Activated naive CD8-positive, alpha-beta T cell treated with anti-CD3 and anti-CD28 coated beads, Interleukin-2, amount 50 U/mL, for 16 hours (primary cell): ENCODE measurements at regions not wholly inside any gene's neighbourhood (a gene's known extent, or its start where the extent isn't known, plus 50 kb on each side); places are given as distances from the start of the nearest gene placed in this dataset.

Experiments
- DNase-seq: peaks from one replicate; pipeline ENCODE4 v3.0.0-alpha.2; 2020; ENCODE audit warnings: low read depth, low spot score

DNA sequence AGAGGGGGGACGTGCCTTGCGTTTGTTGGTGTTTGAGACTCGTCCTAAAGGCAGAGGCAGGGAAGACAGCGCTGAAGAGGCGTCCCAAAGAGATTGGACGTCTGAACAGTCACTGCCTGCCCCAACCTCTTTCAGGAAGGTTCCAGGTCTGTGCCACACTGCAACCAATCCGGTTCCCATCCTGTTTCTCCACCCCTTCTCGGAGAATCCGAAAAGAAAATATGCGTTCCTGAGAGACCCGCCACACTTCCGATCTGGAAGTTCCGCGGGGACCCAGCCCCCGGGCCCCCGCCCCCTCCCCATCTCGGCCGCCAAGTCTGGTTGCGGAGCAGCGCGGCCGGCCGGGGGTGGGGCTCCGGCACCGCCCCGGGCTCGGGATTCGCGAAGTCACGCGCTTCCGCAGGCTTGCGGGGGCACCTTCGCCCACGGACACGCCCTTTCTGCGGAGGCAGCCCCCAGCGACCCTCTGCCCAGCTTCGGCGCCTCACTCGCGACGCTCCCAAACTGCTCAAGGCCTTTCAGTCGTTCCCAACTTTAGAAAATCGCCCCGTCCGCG, 124.5 kb upstream of the DPYD start:
- no peak for DNase-seq

DNA sequence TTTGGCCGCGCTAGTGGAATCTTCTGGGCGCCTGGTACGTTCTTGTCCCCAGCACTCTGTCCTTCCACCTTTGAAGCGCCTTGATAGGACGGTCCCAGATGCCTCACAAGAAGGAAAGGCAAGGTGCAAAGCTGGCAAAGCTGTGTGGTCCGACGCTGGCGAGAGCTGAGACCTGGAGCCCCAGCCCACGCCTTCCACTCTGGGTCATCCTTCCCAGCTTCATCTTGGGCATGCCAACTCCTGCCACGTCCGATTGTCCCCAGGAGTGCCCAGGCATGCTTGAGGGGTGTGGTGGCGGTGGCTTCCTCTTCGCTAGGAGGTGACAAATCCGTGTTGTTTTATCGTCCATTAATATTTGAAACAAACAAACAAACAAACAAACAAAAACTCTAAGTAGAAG, 123.9 kb upstream of the DPYD start:
- no peak for DNase-seq

DNA sequence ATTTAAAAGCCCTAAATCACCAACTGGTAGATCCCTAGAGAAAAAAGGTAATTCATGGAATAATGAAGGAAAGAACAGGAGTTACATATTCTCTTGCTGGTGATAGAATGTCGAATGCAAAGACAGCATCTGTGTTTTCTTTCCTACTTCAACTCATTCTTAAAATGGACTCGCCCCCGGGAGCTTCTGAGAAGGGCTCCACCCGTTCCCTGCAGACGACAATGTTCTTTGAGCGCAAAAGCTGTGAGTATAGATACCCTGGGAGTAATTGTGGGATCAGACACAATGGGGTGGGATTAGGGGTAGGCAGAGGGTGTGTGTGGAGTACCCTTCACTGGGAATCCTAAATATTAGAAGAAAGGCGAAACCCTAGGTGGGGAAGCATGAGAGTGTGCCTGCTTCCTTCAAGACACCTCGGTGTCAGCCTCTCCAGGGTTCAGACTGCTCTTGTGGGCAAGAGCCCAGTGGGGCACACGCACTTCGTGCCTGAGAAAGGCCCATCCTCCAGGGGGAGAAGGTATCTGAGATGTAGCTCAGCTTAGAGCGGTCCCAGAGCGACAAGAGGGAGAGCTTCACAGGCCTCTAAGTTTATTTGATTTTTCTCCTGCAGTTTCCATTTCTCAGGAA, 123.3 kb upstream of the DPYD start:
- DNase-seq, result no peak

DNA sequence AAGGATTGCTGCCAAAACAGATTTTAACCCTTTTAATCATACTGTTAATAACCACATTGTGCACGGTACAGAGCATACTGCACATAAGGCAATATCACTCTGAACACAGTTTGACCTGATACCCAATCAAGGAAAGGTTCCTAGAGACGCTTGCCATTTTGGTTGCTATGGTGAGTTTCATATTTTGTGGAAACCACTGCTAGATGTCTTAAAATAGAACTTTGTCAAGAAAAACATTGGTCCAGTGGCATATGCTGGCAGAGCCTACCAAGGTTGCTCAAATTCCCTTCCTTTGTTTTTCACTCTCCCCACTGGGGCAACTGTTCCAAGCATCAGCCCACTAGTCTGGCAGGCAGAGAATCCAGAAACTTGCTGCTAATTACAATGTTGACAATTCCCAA, 114.8 kb upstream of the DPYD start:
- no peak for DNase-seq

DNA sequence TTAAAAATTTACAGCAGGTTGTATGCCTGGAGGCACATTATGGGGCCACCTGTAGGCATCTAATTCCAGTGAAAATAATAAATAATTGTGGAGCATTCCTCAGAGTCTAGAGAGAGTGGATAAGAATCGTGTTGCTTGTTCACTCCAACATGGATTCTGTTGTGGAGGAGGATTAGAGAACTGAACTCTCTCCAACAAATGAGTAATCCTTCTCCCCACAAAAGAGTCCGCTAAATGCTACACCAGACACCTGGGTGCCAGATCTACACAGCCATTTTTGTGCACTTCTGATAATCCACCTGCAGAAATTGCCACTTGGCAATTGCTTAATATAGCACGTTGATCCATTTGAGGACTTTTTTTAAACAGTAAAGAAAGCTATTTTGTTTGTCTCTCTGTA, 113.7 kb upstream of the DPYD start:
- no peak for DNase-seq

DNA sequence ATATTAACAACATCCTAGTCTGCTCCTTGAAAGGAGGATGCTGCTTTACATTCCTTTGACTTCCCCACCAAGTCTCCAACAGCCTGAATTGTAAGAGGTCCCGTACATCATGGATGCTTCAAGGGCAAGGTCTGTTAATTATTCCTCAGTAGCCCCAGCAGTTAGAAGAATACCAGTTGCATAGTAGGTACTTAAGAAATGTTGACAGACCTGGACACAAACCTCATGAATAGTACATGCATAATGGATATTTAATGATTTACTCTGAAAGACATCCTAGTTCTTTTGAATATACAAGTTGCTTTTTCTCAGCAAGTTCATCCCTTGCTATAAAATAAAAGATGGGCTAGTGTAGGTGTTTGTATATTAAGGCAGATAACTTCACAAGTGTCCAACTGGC, 112.1 kb upstream of the DPYD start:
- DNase-seq, result no peak

DNA sequence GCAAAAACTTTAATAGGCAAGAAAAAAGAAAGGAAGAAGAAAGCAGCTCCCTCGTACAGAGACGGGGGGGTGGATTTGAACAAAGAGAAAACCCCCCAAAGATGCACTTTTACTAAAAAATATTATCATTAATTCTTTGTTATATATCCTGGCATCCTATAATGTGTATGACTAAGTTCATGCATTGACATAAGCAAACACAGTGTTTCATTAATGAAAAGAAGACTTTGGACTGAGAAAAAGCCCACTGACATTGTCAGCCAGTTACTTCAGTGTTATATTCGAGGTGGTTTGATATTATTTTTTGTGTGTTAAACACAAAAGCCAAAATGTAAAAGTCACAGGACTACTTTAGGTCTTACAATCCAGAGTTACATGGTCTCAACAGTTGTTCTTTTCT, 110.1 kb upstream of the DPYD start:
- DNase-seq, result no peak

DNA sequence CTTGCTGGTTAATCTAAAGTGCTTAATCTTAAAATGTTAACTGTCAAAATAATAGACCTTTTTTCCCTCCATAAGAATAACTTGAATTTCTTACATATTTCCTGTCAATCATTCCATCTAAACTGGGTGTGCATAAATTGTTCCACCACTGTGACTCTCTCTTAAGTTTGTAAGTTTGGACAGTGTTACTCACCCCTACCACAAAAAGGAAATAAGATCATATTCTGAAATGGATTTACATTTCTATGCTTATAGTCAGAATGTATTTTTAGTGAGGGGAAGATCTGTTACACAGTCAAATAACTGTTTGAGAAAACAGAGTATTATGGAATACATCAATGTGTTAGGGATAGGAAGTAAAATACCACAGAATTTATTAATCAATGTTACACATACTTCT, 109.6 kb upstream of the DPYD start:
- no peak for DNase-seq

DNA sequence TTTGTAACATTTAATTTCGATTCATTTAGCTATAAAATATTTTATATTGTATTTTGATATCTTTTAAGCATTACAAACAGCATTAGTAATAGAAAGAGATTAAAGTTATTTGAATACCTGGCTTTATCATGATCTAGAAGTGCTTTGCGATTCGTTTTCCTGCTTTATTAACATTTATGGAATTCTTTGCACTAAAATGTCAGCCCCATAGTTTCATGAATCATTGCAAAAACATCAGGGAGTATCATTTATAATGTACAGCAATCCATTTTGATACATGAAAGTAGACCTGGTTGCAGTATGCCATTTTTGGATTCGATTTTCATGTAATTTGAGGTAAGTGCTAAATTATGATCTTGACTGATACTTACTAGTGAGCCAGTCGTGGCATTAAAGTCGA, 108.0 kb upstream of the DPYD start:
- DNase-seq, result no peak

DNA sequence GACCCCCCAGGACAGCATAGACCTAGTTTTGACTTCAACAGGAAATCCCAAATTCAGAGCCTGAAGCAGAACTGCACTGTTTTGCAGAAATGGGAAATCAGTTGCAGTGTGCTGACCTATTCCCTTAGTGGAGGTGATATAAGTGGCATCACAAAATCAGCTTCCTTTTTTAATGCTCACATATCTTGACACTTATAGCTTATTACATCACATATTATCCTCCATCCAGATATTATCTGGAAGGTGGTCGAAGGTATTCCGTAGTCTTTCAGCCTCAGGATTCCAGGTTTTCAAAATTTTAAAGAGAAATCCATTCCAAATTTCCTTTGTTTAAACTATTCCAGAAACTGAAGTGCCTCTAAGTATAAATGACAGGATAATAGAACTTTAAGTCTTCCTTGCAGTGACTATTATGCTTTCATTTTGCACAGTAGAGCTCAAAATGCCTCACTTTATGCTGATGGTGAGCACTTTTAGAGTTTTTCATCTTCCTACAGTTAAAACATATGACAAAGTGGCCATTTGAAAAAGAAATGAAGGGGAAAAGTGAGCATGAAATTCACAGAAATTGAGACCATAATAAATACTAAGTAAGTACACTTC, 106.4 kb upstream of the DPYD start:
- DNase-seq, result no peak

DNA sequence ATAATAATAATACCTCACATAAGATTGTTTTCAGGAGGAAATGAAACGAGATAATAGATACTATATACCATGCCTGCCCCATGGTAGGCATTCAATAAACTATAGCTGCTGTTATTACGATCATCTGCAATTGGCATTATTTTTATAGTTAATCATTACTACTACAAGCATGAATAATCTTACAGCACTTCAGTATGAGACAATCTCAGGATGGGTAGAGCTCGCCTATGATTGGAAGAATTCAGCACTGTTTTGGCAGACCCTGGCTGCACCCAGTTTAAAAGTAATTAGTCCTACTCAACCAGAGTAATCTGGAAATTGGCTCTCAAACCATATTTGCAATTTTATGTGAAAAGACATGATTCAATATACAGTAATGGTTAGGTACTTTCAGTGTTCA, 105.0 kb upstream of the DPYD start:
- no peak for DNase-seq

DNA sequence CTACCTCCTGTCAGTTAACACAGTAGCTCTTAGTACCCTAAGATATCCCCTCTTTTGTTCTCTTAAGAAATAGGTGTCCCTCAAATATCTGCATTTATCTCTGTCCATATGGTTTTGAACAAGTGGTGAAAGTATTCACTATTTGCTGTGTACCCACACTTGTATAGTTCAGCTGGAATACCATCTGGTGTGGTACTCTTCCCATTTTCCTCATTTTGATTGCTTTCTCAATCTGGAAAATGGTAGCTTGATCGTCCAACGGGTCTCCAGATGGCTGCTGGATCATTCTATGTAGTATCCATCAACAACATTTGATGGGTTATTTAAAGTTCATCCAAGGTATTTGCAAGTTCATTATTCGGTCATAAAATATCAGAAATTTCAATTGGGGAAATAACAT, 100.3 kb upstream of the DPYD start:
- DNase-seq, result no peak

DNA sequence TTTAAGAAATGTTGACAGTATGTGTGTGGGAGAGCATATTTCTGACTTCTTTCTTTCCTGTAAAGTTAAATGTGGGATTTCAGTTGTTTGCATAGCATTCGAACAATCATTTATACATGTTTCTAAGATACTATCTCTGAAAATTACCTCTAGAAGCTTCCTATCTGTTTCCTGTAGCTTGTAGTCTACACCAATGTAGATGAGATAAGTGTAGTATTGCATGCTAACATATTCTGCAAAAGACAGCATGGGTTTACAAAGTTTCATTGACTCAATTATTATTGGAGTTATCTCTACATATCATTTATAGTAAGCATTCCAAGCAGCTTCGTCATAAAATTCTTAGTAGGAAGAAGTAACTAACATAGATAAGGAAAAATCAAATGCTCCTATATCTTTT, 98.9 kb upstream of the DPYD start:
- DNase-seq, result no peak

DNA sequence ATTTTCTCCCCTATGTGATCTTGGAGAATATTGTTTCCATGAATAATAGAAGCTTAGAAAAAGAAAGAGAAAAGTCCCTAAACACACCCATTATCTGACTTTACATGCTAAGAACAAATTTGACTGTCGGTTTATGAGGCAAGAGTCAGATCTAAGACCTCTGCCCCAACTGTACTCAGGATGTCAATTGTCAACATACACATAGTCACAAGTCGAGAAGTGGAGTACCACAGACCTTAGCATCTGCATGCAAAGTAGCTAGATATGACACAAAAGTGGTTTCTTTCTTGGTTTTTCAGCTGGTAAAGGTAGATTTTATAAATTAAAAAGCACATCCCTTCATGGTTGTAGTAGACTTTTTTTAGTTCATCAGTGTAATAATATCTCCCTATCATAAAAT, 97.2 kb upstream of the DPYD start:
- no peak for DNase-seq

DNA sequence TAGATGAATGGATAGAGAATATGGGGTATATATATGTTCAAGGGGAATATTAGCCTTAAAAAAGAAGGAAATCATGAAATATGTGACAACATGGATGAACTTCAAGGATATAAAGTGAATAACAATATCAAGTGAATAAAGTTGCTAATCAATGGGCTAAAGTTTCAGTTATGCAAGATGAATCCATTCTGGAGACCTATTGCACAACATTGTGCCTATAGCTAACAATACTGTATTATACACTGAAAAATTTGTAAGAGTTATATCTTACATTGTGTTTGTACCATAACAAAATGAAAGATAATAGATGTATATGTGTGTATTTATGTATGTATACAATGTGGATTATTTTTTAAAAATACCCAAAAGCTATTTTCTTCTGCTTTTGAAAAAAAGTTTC, 96.3 kb upstream of the DPYD start:
- no peak for DNase-seq

DNA sequence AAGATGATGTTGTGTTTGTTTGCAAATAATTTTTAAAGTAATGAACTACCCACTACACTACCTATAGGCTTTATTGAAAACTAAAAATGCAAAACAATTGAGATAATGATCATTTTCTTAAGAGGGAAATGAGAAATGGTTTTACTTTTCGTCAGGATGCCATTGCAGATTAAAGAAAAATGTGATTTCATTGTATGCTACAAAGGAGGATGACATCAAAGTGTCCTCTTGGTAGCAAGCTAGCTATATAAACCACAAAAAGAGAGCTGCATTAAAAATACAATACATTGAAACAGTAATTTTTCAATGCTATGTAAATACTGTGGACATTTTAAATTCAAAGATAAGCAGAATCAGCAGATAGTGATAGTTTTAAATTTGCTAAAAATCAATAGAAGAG, 87.5 kb upstream of the DPYD start:
- DNase-seq, result no peak

DNA sequence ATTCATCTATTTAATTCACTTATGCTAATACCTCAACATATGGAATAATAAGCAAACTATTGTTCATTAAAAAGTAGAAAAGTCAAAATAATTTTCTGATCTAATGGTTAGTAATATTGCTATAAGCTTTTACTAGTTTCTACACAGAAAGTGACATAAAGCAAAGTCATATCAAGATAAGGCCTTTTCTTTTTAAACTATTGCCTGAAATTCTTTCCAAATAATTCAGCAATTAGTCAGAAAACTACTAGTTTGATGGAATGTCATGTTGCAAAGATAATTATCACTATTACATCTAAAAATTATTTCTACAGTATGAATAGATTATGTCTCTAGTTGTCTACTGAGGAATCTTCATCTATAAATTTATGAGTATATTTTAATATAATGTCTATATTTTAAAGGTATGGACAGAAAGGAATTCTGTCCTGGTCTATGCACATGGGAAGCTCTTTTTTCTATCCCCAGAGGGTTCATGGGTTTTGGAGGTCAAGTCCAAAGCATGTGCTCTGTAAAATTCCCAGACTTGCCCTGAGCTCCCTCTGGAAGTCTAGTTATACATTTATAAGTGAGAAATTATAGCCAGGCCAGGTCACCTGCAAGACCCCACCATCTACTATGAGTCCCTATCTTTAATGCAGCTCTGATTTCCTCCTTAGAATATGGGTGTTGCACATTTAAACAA, 84.6 kb upstream of the DPYD start:
- DNase-seq, result no peak

DNA sequence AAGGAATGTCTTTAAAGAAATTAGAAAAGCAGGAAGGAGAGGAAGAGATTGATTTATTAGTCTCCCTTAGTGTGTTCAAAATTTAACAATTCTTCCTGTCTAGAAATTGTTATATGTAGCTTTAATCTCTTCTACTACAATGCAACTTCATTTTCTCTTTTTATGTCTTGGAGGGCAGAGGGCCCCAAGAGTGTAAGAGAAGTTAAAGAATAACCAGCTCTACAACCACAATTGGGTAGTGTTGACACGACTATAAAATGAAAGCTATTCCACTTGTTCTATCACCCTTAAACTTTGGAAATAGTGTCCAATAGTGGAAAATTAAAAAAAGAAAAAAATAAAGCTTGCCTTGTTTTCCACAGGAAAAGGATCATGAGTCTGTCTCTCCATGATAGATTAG, 82.6 kb upstream of the DPYD start:
- no peak for DNase-seq

DNA sequence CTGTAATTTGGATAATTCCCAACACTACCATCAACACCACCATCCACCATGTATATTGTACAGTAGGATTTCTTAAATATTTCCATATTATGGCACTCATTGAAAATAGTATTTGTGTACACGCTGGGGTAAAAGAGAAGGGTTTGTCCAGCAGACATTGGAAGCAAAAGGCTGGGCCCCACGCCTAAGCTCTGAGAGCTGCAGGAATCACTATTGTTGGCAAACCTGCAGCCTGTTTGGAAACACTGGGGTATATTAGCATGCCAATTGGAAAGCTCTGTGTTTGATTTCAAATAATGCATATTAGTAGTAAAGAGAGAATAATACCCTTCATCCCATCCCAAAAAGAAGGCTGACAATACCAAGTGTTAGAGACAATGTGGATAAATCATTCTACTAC, 81.5 kb upstream of the DPYD start:
- no peak for DNase-seq

DNA sequence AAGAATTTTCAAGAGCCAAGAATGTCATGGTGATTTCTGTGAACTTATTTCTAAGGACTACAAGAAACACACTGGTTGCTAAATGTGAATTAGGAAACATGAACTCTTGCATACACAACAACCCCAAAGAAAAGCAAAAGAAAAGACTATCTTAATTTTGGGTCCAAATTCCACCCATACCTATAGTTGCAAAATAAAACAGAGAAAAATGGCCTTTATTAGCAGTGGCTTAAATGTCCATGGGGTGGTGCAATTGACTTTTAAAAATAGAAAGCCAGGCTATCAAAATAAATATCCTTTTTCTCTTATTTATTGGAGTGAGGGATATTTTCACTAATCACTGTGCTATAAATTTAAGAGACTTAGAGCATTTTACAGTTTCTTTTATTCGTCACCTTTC, 80.9 kb upstream of the DPYD start:
- no peak for DNase-seq

DNA sequence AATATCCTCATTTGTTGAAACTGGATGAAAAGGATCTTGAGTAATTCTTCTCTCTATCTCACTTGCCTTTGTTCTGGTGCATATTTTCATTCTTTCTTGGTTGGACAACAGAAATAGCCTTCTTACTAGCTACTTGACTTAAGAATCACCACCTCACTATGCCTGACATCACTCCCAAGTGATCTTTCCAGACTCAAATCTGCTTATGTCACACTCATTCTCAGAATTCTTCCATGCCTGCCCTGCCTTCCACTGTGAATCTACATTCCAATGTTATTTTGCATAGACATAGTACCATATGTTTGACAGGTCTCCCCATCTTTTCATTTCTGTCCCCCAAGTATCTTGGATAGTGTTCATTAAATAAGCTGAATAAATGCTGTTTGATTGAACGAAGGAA, 78.5 kb upstream of the DPYD start:
- DNase-seq, result no peak

DNA sequence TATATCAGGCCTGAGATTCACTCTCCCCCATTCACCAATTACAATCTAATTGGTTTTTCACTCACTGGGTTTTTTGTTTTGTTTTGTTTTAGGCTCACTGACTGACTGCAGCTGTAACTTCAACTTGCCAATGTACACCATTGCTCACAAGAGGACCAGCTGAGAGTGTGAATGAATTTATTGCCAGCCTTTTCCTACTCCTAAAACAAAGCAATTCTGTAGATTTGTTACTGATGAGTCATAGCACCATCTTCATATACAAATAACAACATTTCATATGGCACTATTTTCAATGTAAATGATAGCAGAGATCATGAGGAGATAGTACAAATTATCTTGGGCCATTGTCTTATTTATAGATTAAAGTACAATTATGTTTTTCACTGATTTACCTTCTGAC, 76.0 kb upstream of the DPYD start:
- no peak for DNase-seq

DNA sequence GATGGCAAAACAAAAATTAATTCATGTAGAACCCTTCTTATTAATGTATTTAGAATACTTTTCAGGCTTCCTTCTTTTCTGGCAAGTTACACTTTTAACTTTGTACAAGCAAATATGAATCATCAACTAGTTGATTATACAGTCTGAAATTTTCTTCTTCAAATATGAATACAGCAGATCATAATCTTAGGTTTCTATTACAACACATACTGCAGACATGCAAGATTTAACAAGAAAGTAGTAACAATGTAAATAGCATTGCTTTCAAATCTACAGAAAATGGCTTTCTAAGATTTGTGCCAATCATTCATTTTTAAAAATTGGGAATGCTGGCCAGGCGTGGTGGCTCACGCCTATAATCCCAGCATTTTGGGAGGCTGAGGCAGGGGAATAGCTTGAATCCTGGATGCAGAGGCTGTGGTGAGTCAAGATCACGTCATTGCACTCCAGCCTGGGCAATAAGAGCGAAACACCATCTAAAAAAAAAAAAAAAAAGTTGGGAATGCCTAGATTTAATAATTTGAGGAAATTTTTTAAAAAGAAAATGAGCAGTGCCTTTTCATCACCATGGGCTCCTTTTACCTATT, 68.4 kb upstream of the DPYD start:
- no peak for DNase-seq
